ENCODE measurements at regions not wholly inside any gene's neighbourhood (a gene's known extent, or its start where the extent isn't known, plus 50 kb on each side); places are given as distances from the start of the nearest gene placed in this dataset.

- no peak for DNase-seq (ENCODE audit: low read depth in 2 of 2)
Observed at GRCh38 chr15:97692301-97693015, 268.0 kb upstream of the ARRDC4 start.

- no peak for DNase-seq (ENCODE audit: low read depth in 2 of 2)
Observed at GRCh38 chr15:97694456-97694855, 266.0 kb upstream of the ARRDC4 start.

- no peak for DNase-seq (ENCODE audit: low read depth in 2 of 2)
Observed at GRCh38 chr15:97703400-97703799, 257.1 kb upstream of the ARRDC4 start.

- no peak for DNase-seq (ENCODE audit: low read depth in 2 of 2)
Observed at GRCh38 chr15:97706059-97706458, 254.4 kb upstream of the ARRDC4 start.

GRCh38 chr15:97708252-97708651 lies 252.3 kb upstream of the ARRDC4 start:
- no peak for DNase-seq (ENCODE audit: low read depth in 2 of 2)

GRCh38 chr15:97712530-97712929 lies 248.0 kb upstream of the ARRDC4 start:
- DNase-seq (ENCODE audit: low read depth in 2 of 2): no peak

- DNase-seq (ENCODE audit: low read depth in 2 of 2): no peak
Observed at GRCh38 chr15:97717806-97718205, 242.7 kb upstream of the ARRDC4 start.

- DNase-seq (ENCODE audit: low read depth in 2 of 2): no peak
Observed at GRCh38 chr15:97718509-97718908, 242.0 kb upstream of the ARRDC4 start.

GRCh38 chr15:97728791-97729190 lies 231.7 kb upstream of the ARRDC4 start:
- no peak for DNase-seq (ENCODE audit: low read depth in 2 of 2)

- no peak for DNase-seq (ENCODE audit: low read depth in 2 of 2)
Observed at GRCh38 chr15:97729270-97729669, 231.2 kb upstream of the ARRDC4 start.

GRCh38 chr15:97730315-97730714 lies 230.2 kb upstream of the ARRDC4 start:
- DNase-seq (ENCODE audit: low read depth in 2 of 2): no peak

- DNase-seq (ENCODE audit: low read depth in 2 of 2): no peak
Observed at GRCh38 chr15:97731859-97732258, 228.6 kb upstream of the ARRDC4 start.

- no peak for DNase-seq (ENCODE audit: low read depth in 2 of 2)
Observed at GRCh38 chr15:97733373-97733772, 227.1 kb upstream of the ARRDC4 start.

GRCh38 chr15:97736748-97737147 lies 223.8 kb upstream of the ARRDC4 start:
- DNase-seq (ENCODE audit: low read depth in 2 of 2): no peak

- DNase-seq (ENCODE audit: low read depth in 2 of 2): no peak
Observed at GRCh38 chr15:97745481-97746071, 214.9 kb upstream of the ARRDC4 start.

- no peak for DNase-seq (ENCODE audit: low read depth in 2 of 2)
Observed at GRCh38 chr15:97747342-97747741, 213.2 kb upstream of the ARRDC4 start.

- DNase-seq (ENCODE audit: low read depth in 2 of 2): no peak
Observed at GRCh38 chr15:97748576-97748975, 211.9 kb upstream of the ARRDC4 start.

GRCh38 chr15:97750060-97750459 lies 210.4 kb upstream of the ARRDC4 start:
- DNase-seq (ENCODE audit: low read depth in 2 of 2): no peak

- no peak for DNase-seq (ENCODE audit: low read depth in 2 of 2)
Observed at GRCh38 chr15:97755726-97756125, 204.8 kb upstream of the ARRDC4 start.

- DNase-seq (ENCODE audit: low read depth in 2 of 2): no peak
Observed at GRCh38 chr15:97759363-97759762, 201.1 kb upstream of the ARRDC4 start.

- DNase-seq (ENCODE audit: low read depth in 2 of 2): no peak
Observed at GRCh38 chr15:97761110-97761509, 199.4 kb upstream of the ARRDC4 start.

GRCh38 chr15:97783240-97783639 lies 177.3 kb upstream of the ARRDC4 start:
- no peak for DNase-seq (ENCODE audit: low read depth in 2 of 2)

- no peak for DNase-seq (ENCODE audit: low read depth in 2 of 2)
Observed at GRCh38 chr15:97786741-97787140, 173.8 kb upstream of the ARRDC4 start.

GRCh38 chr15:97790180-97790579 lies 170.3 kb upstream of the ARRDC4 start:
- DNase-seq (ENCODE audit: low read depth in 2 of 2): no peak
